ENCODE measurements at regions not wholly inside any gene's neighbourhood (a gene's known extent, or its start where the extent isn't known, plus 50 kb on each side); places are given as distances from the start of the nearest gene placed in this dataset.

DNA sequence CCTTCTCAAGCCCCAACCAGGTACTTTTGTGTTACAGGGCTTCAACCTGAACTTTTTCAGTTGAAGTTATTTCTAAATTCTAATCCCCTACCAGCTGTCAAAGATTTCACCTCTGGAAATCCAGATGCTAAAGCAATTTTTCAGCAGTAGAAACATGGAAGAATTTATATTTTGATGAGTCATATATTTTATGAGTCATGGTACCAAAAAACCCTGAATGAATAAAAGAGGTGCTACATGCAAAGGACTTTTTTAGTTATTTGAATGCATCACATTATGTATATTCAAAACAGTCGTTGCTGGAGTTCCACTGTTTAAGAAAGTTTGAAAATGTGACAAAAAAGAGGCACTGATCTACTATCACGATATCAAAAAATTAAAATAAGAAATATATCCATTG, 96.0 kb upstream of the ZNF385D start:
- H3K36me3 ChIP-seq (ENCODE audit: control insufficient read depth, insufficient read depth, low read length): no peaks in the 10 kb centered on the region
- no peak overlapping the region for H3K4me3 ChIP-seq (ENCODE audit: low read length)
- no peak for DNase-seq
- WGBS (ENCODE audit: insufficient coverage): no CpG with 5 or more reads among the region's 2 CpGs
- no peaks in the 10 kb centered on the region for H3K4me1 ChIP-seq (ENCODE audit: control insufficient read depth, insufficient read depth, low read length)
- no peak overlapping the region for H3K27ac ChIP-seq (ENCODE audit: low read length)
- no peaks in the 10 kb centered on the region for H3K9me3 ChIP-seq (replicated peaks; ENCODE audit: control insufficient read depth, low read depth, low read length)
- H3K27me3 ChIP-seq (ENCODE audit: control insufficient read depth, insufficient read depth, low read length): no peaks in the 10 kb centered on the region

DNA sequence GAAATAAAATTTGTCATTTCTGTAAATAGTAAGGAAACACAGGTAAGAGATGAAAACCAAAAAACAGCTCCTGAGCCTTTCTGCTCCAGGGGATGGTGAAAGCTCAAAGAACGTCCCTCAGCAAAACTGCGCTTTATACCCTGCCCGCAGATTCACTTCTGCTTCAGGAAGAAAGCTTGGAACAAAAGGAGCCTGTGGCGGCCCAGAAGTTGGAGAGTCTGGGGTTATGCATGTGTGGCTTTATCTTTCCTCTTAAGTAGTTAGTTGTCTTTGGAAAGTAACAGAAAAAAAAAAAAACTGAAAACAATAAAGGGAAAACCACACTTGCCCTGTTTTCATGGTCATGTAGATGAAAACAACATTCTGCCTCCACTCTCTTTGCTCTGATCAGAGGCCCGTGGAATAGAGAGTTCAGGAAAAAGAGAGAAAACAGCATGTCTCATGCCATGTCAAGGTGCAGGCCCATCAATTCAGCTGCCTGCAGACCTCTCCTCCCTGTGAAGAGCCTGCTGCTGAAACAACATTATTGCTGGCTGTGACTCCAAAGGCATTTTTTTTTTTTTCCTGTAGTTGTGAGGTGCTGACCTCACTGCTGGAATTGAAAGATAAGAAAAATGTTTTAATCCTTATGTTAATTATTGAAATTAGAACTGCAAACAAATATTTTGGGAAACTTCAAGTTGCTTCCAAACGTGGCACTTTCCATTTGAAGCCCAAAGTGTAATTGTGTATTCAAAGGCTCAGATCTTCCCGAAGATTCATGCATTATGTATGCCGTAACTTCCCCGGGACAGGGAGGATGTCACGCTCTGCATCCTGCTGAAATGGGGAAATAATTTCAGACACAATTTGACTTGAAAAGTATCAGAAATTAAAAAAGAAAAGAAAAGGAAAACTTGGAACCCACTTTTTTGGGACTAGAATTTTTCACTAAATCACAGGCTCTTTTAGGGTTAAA, 108.4 kb upstream of the ZNF385D start:
- Histone ChIP-seq H3K27me3 (ENCODE audit: control insufficient read depth, insufficient read depth, low read length) (no peaks in the 10 kb centered on the region), H3K36me3 (ENCODE audit: control insufficient read depth, insufficient read depth, low read length) (no peaks in the 10 kb centered on the region), H3K4me1 (ENCODE audit: control insufficient read depth, insufficient read depth, low read length) (no peaks in the 10 kb centered on the region), H3K27ac (ENCODE audit: low read length) (no peak overlapping the region), H3K9me3 (replicated peaks; ENCODE audit: control insufficient read depth, low read depth, low read length) (no peaks in the 10 kb centered on the region), H3K4me3 (ENCODE audit: low read length) (no peak overlapping the region)
- no peak for DNase-seq
- 97% methylated on average over 3 of the region's 10 CpGs for WGBS (ENCODE audit: insufficient coverage)

DNA sequence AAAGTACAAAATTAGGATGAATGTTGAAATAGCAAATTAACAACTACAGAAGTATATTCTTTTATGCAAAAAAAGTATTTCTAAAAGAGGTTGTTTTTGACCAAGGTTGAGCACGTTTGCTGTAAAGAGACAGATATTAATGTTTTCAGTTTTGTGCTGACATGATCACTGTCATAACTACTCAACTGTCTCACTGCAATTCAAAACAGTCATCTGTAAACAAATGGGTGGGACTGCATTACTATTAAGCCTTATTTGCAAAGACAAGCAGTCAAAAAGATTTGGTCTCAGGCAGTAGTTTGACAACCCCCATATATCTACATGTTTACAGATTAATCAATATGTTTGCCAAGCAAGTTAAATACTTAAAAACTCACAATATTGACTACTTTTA, 109.1 kb upstream of the ZNF385D start:
- Histone ChIP-seq H3K4me3 (ENCODE audit: low read length) (no peak overlapping the region), H3K27me3 (ENCODE audit: control insufficient read depth, insufficient read depth, low read length) (no peaks in the 10 kb centered on the region)
- no CpG with 5 or more reads among the region's 1 CpG for WGBS (ENCODE audit: insufficient coverage)

DNA sequence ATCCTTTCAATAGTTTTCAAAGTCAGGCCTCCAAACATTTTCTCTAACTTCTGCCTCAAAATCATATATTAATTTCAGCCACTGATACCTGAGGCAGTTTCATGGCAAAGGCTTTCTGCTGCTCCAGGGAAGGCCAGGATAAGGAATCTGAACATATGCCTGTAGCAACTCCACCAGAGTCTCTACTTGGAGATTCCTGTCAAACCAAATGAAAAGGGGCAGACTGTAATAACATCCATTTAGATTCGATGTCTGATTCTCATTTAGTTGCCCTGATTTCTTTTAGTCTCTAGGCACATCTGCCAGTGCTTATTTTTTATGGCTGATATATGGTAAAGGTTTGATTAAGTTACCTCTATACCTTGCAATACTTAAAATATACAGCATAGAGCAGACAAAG, 109.6 kb upstream of the ZNF385D start:
- H3K4me3 ChIP-seq (ENCODE audit: low read length): no peak overlapping the region
- no peaks in the 10 kb centered on the region for H3K27me3 ChIP-seq (ENCODE audit: control insufficient read depth, insufficient read depth, low read length)
- no peak for DNase-seq
- no peak overlapping the region for H3K27ac ChIP-seq (ENCODE audit: low read length)
- no CpG with 5 or more reads among the region's 1 CpG for WGBS (ENCODE audit: insufficient coverage)
- no peaks in the 10 kb centered on the region for H3K4me1 ChIP-seq (ENCODE audit: control insufficient read depth, insufficient read depth, low read length)
- no peaks in the 10 kb centered on the region for H3K9me3 ChIP-seq (replicated peaks; ENCODE audit: control insufficient read depth, low read depth, low read length)
- H3K36me3 ChIP-seq (ENCODE audit: control insufficient read depth, insufficient read depth, low read length): no peaks in the 10 kb centered on the region

More for the DNA sequence above, 109.1 kb upstream of the ZNF385D start:
- H3K4me1 ChIP-seq (ENCODE audit: control insufficient read depth, insufficient read depth, low read length): no peaks in the 10 kb centered on the region
- H3K36me3 ChIP-seq (ENCODE audit: control insufficient read depth, insufficient read depth, low read length): no peaks in the 10 kb centered on the region
- no peak for DNase-seq
- H3K9me3 ChIP-seq (replicated peaks; ENCODE audit: control insufficient read depth, low read depth, low read length): no peaks in the 10 kb centered on the region
- H3K27ac ChIP-seq (ENCODE audit: low read length): no peak overlapping the region

DNA sequence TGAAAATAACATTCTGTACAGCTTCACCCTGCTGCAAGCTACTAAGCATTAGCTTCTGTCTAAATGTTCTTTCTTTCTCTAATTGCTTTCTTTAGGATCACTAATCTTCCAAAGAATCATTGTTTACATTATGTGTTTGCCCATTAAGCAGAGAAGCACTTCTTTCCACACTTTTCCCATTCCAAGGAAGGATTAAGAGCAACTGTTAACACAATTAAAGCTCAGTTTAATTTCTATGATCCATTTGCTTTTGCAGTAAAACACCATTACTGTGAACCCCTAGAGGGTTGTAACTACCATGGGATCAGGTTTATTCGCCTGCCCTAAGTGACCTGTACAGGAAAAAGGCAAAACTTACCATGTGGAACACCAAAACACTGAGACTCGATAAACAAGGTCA, 125.8 kb upstream of the ZNF385D start:
- no peaks in the 10 kb centered on the region for H3K27me3 ChIP-seq (ENCODE audit: control insufficient read depth, insufficient read depth, low read length)
- no peak overlapping the region for H3K4me3 ChIP-seq (ENCODE audit: low read length)
- H3K27ac ChIP-seq (ENCODE audit: low read length): no peak overlapping the region
- H3K36me3 ChIP-seq (ENCODE audit: control insufficient read depth, insufficient read depth, low read length): no peaks in the 10 kb centered on the region
- DNase-seq: no peak
- no peaks in the 10 kb centered on the region for H3K9me3 ChIP-seq (replicated peaks; ENCODE audit: control insufficient read depth, low read depth, low read length)
- H3K4me1 ChIP-seq (ENCODE audit: control insufficient read depth, insufficient read depth, low read length): no peaks in the 10 kb centered on the region
- 60% methylated on average over 1 of the region's 2 CpGs for WGBS (ENCODE audit: insufficient coverage)

DNA sequence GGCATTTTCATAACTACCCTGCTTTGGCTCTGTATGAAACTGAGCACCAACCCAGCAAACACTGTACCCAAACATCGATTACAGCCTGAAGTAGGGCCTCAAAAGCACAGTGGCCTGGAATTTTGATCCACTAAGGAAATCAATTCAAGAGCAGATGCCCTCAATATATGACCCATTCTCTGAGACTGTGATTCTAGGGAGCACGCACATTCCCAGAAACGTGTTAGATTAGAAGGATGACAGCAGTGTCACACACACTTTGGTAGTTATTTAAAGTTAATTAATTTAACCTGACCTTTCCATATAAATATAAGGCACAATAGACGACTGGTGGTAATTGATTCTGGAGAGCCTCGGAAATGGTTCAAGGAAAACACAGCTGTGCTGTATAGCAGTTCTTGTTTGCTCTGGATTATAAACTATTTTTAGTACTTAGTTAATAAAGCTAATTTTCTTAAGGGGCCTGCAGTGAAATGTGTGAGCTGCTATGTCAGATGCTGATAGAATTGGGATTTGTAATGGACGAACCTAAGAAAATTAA, 126.3 kb upstream of the ZNF385D start:
- H3K9me3 ChIP-seq (replicated peaks; ENCODE audit: control insufficient read depth, low read depth, low read length): no peaks in the 10 kb centered on the region
- no peak overlapping the region for H3K4me3 ChIP-seq (ENCODE audit: low read length)
- H3K27me3 ChIP-seq (ENCODE audit: control insufficient read depth, insufficient read depth, low read length): no peaks in the 10 kb centered on the region
- no peaks in the 10 kb centered on the region for H3K36me3 ChIP-seq (ENCODE audit: control insufficient read depth, insufficient read depth, low read length)
- no peak overlapping the region for H3K27ac ChIP-seq (ENCODE audit: low read length)
- WGBS (ENCODE audit: insufficient coverage): no CpG with 5 or more reads among the region's 6 CpGs
- no peaks in the 10 kb centered on the region for H3K4me1 ChIP-seq (ENCODE audit: control insufficient read depth, insufficient read depth, low read length)
- DNase-seq: no peak

DNA sequence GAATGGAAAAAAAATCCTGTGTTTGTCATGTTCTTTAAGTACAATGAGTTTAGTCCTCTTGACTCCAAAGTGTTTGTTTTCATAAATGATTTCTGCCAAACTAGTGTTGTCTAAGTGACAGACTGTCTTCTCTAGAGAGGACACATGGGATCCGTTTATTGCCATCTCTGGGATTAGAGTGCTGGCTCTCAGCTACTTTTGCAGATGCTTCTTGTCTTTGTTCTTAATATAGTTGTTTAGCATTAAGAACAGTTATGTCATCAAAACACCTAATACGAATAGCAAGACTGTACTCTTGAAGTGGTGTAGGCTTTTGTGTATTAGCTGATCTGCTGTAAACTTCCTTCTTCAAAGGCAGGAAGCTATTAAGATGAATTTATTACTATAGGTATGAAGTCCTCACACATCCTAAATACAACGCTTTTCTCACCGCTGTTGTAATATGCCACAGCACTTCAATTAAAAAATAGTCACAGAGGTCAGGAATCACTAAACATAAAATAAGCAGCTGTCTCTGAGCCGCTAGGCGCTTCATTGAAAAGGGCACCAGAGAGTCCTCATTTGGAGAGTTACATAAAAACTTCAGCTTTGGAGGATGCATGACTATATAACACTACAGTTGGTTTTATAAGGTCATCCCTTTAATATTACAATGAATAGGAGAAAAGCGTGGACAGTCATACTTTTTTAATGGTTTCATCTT, 128.3 kb upstream of the ZNF385D start:
- no peaks in the 10 kb centered on the region for H3K27me3 ChIP-seq (ENCODE audit: control insufficient read depth, insufficient read depth, low read length)
- no peak overlapping the region for H3K27ac ChIP-seq (ENCODE audit: low read length)
- H3K4me1 ChIP-seq (ENCODE audit: control insufficient read depth, insufficient read depth, low read length): no peaks in the 10 kb centered on the region
- no peaks in the 10 kb centered on the region for H3K36me3 ChIP-seq (ENCODE audit: control insufficient read depth, insufficient read depth, low read length)
- DNase-seq: peak; percentile 42
- H3K9me3 ChIP-seq (replicated peaks; ENCODE audit: control insufficient read depth, low read depth, low read length): no peaks in the 10 kb centered on the region
- H3K4me3 ChIP-seq (ENCODE audit: low read length): no peak overlapping the region
- no CpG with 5 or more reads among the region's 7 CpGs for WGBS (ENCODE audit: insufficient coverage)

DNA sequence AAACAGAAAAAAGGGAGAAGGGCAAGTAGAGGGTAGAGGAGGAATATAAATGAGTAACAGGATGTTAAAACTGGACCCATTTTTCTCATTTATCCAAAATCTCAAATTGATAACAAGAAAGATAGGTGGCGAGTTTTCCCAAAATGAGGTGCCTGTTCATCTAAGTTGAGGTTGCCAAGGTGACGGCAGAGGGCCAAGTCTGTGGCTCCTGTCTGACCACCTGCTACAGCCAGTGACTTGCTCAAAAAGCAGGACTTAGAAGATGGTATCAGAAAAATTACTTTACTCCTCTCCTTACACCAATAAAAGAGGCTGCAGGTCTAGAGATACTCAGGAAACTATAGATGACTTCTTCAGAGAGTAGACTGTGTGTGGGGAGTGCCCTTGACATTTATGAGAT, 137.6 kb upstream of the ZNF385D start:
- no peaks in the 10 kb centered on the region for H3K9me3 ChIP-seq (replicated peaks; ENCODE audit: control insufficient read depth, low read depth, low read length)
- DNase-seq: no peak
- H3K27me3 ChIP-seq (ENCODE audit: control insufficient read depth, insufficient read depth, low read length): no peaks in the 10 kb centered on the region

DNA sequence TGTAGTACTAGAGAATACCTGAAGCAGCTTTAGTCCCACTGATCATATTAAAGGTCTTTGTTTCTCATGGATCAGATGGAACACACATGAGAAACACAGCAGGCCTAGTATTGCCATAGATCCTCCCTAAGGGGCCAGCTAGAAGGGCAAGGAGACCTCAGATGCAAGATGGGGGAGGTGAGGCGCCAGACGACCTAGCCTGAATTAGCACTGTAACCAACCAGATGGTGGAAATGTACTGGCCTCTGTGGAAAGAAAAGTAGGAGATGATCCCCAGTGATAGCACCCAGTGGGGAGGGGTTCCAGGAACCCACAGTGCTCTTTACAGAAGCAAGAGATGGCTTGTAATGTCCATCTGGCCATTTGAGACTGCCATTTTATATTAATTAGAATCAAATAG, 138.2 kb upstream of the ZNF385D start:
- no peaks in the 10 kb centered on the region for H3K9me3 ChIP-seq (replicated peaks; ENCODE audit: control insufficient read depth, low read depth, low read length)
- WGBS (ENCODE audit: insufficient coverage): 100% methylated on average over 2 of the region's 2 CpGs
- H3K36me3 ChIP-seq (ENCODE audit: control insufficient read depth, insufficient read depth, low read length): no peaks in the 10 kb centered on the region
- no peaks in the 10 kb centered on the region for H3K4me1 ChIP-seq (ENCODE audit: control insufficient read depth, insufficient read depth, low read length)
- H3K27me3 ChIP-seq (ENCODE audit: control insufficient read depth, insufficient read depth, low read length): no peaks in the 10 kb centered on the region
- H3K27ac ChIP-seq (ENCODE audit: low read length): no peak overlapping the region
- H3K4me3 ChIP-seq (ENCODE audit: low read length): no peak overlapping the region
- DNase-seq: no peak

More for the DNA sequence above, 137.6 kb upstream of the ZNF385D start:
- Histone ChIP-seq H3K36me3 (ENCODE audit: control insufficient read depth, insufficient read depth, low read length) (no peaks in the 10 kb centered on the region), H3K27ac (ENCODE audit: low read length) (no peak overlapping the region), H3K4me1 (ENCODE audit: control insufficient read depth, insufficient read depth, low read length) (no peaks in the 10 kb centered on the region), H3K4me3 (ENCODE audit: low read length) (no peak overlapping the region)
- WGBS (ENCODE audit: insufficient coverage): 42% methylated on average over 2 of the region's 2 CpGs

DNA sequence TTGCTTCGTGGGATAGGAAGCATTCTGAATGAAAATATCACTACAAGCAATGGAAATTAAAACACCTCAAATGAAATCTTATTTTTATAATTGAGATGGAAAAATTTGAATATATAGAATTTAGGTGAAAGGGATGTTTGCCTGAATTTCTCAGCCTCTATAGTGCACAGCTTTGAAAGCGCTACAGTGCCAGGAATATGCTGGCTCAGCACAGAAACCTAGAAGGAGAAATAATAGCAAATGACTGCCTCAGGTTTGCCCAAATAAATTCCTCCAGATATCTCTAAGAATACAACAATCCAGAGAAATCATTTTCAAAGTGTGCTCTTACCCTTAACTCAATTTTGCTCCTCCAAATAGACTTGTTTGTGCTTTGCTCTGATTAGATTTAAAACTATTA, 141.1 kb upstream of the ZNF385D start:
- Histone ChIP-seq H3K36me3 (ENCODE audit: control insufficient read depth, insufficient read depth, low read length) (no peaks in the 10 kb centered on the region), H3K4me1 (ENCODE audit: control insufficient read depth, insufficient read depth, low read length) (no peaks in the 10 kb centered on the region), H3K9me3 (replicated peaks; ENCODE audit: control insufficient read depth, low read depth, low read length) (no peaks in the 10 kb centered on the region), H3K4me3 (ENCODE audit: low read length) (no peak overlapping the region), H3K27ac (ENCODE audit: low read length) (no peak overlapping the region), H3K27me3 (ENCODE audit: control insufficient read depth, insufficient read depth, low read length) (no peaks in the 10 kb centered on the region)
- DNase-seq: no peak
- no CpG with 5 or more reads among the region's 2 CpGs for WGBS (ENCODE audit: insufficient coverage)
